ENCODE measurements at regions not wholly inside any gene's neighbourhood (a gene's known extent, or its start where the extent isn't known, plus 50 kb on each side); places are given as distances from the start of the nearest gene placed in this dataset.
A peak's percentile ranks its signal among the peaks of the same experiment; 100 is the strongest.

GRCh38 chr16:66014221-66014620 is 352.3 kb upstream of the CDH5 start:
- no peak for TF ChIP-seq EZH2 (IDR thresholded peaks at IDR 0.05; ENCODE audit: insufficient read depth, low read length)
- TF ChIP-seq, protein P1, sequence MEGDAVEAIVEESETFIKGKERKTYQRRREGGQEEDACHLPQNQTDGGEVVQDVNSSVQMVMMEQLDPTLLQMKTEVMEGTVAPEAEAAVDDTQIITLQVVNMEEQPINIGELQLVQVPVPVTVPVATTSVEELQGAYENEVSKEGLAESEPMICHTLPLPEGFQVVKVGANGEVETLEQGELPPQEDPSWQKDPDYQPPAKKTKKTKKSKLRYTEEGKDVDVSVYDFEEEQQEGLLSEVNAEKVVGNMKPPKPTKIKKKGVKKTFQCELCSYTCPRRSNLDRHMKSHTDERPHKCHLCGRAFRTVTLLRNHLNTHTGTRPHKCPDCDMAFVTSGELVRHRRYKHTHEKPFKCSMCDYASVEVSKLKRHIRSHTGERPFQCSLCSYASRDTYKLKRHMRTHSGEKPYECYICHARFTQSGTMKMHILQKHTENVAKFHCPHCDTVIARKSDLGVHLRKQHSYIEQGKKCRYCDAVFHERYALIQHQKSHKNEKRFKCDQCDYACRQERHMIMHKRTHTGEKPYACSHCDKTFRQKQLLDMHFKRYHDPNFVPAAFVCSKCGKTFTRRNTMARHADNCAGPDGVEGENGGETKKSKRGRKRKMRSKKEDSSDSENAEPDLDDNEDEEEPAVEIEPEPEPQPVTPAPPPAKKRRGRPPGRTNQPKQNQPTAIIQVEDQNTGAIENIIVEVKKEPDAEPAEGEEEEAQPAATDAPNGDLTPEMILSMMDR (IDR thresholded peaks at IDR 0.05; ENCODE audit: insufficient read depth, low read depth, low read length) = no peak
- peak overlapping the region; percentile 14 for H2AFZ ChIP-seq (ENCODE audit: low read depth, low read length)
- no peaks in the 10 kb centered on the region for H3K27me3 ChIP-seq (ENCODE audit: insufficient read depth, low read length)
- H3K4me2 ChIP-seq (ENCODE audit: low read length) = no peak overlapping the region
- no peaks in the 10 kb centered on the region for H3K9me3 ChIP-seq (ENCODE audit: insufficient read depth, low read depth, low read length)
- Mint-ChIP-seq H3K4me1 (ENCODE audit: low read depth, unreplicated experiment) (no peaks in the 10 kb centered on the region), H3K9me3 (ENCODE audit: unreplicated experiment) (peaks cover 6% of the 10 kb centered on the region), H3K36me3 (ENCODE audit: low read depth, unreplicated experiment) (peaks cover 4% of the 10 kb centered on the region), H3K27ac (ENCODE audit: unreplicated experiment) (no peak overlapping the region), H3K4me3 (ENCODE audit: unreplicated experiment) (no peak overlapping the region), H3K27me3 (ENCODE audit: low read depth, unreplicated experiment) (peaks cover 16% of the 10 kb centered on the region)
- FAIRE-seq (no peak), DNase-seq (ENCODE audit: low read depth) (no peak)
- H3K36me3 ChIP-seq (ENCODE audit: insufficient read depth, low read length) = no peaks in the 10 kb centered on the region
- no peak overlapping the region for H3K9ac ChIP-seq (ENCODE audit: low read length)
- H3K4me1 ChIP-seq (ENCODE audit: insufficient read depth, low read length) = no peaks in the 10 kb centered on the region
- H3K79me2 ChIP-seq (ENCODE audit: insufficient read depth, low read length) = no peaks in the 10 kb centered on the region
- no peaks in the 10 kb centered on the region for H4K20me1 ChIP-seq (ENCODE audit: insufficient read depth, low read length)
- H3K27ac ChIP-seq (ENCODE audit: low read depth, low read length) = no peak overlapping the region
- H3K4me3 ChIP-seq (ENCODE audit: insufficient read depth, low read depth, low read length) = no peak overlapping the region

DNA sequence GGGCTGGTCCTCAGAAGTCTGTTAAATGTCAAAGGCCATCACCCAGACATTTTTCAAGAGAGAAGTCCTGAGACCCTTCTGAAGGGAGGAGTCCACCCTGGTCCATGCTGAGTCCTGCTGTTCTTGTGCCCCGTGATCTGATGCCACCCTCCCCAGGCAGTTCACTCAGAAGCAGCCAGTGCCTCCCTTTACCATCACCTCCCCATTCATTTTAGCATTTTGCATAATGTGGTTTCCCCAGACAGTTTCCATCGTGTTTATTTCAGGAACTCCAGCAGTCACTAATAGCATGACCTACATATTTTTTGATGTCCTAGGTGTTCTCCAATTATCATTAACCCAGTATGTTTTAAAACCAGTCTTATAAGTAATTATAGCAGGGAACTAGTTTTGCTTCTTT is 353.0 kb upstream of the CDH5 start:
- Mint-ChIP-seq H3K36me3 (ENCODE audit: low read depth, unreplicated experiment) (peaks cover 4% of the 10 kb centered on the region), H3K4me3 (ENCODE audit: unreplicated experiment) (no peak overlapping the region), H3K4me1 (ENCODE audit: low read depth, unreplicated experiment) (no peaks in the 10 kb centered on the region), H3K27me3 (ENCODE audit: low read depth, unreplicated experiment) (peaks cover 16% of the 10 kb centered on the region), H3K27ac (ENCODE audit: unreplicated experiment) (no peak overlapping the region), H3K9me3 (ENCODE audit: unreplicated experiment) (peaks cover 6% of the 10 kb centered on the region)
- no peak overlapping the region for H2AFZ ChIP-seq (ENCODE audit: low read depth, low read length)
- no peaks in the 10 kb centered on the region for H3K4me1 ChIP-seq (ENCODE audit: insufficient read depth, low read length)
- FAIRE-seq (no peak), DNase-seq (ENCODE audit: low read depth) (no peak)
- H4K20me1 ChIP-seq (ENCODE audit: insufficient read depth, low read length) = no peaks in the 10 kb centered on the region
- no peak overlapping the region for H3K4me2 ChIP-seq (ENCODE audit: low read length)
- no peaks in the 10 kb centered on the region for H3K27me3 ChIP-seq (ENCODE audit: insufficient read depth, low read length)
- H3K79me2 ChIP-seq (ENCODE audit: insufficient read depth, low read length) = no peaks in the 10 kb centered on the region
- H3K9ac ChIP-seq (ENCODE audit: low read length) = no peak overlapping the region
- TF ChIP-seq, protein P1 (IDR thresholded peaks at IDR 0.05; ENCODE audit: insufficient read depth, low read depth, low read length) = no peak
- TF ChIP-seq EZH2 (IDR thresholded peaks at IDR 0.05; ENCODE audit: insufficient read depth, low read length) = no peak
- H3K27ac ChIP-seq (ENCODE audit: low read depth, low read length) = no peak overlapping the region
- no peaks in the 10 kb centered on the region for H3K36me3 ChIP-seq (ENCODE audit: insufficient read depth, low read length)
- H3K9me3 ChIP-seq (ENCODE audit: insufficient read depth, low read depth, low read length) = no peaks in the 10 kb centered on the region
- H3K4me3 ChIP-seq (ENCODE audit: insufficient read depth, low read depth, low read length) = no peak overlapping the region

- H2AFZ ChIP-seq (ENCODE audit: low read depth, low read length) = no peak overlapping the region
These were observed 358.4 kb upstream of the CDH5 start for GRCh38 chr16:66008136-66008535.

More at GRCh38 chr16:66008136-66008535, 358.4 kb upstream of the CDH5 start:
- Mint-ChIP-seq H3K27me3 (ENCODE audit: low read depth, unreplicated experiment) (peaks cover 19% of the 10 kb centered on the region), H3K27ac (ENCODE audit: unreplicated experiment) (peak overlapping the region; percentile 68), H3K4me1 (ENCODE audit: low read depth, unreplicated experiment) (peaks cover 8% of the 10 kb centered on the region), H3K4me3 (ENCODE audit: unreplicated experiment) (no peak overlapping the region), H3K9me3 (ENCODE audit: unreplicated experiment) (peaks cover 10% of the 10 kb centered on the region), H3K36me3 (ENCODE audit: low read depth, unreplicated experiment) (peaks cover 2% of the 10 kb centered on the region)
- H3K27me3 ChIP-seq (ENCODE audit: insufficient read depth, low read length) = no peaks in the 10 kb centered on the region
- no peak overlapping the region for H3K4me3 ChIP-seq (ENCODE audit: insufficient read depth, low read depth, low read length)
- no peaks in the 10 kb centered on the region for H3K9me3 ChIP-seq (ENCODE audit: insufficient read depth, low read depth, low read length)
- no peak for DNase-seq (ENCODE audit: low read depth)
- no peaks in the 10 kb centered on the region for H4K20me1 ChIP-seq (ENCODE audit: insufficient read depth, low read length)
- H3K4me2 ChIP-seq (ENCODE audit: low read length) = peak overlapping the region; percentile 65
- peaks cover 15% of the 10 kb centered on the region for H3K4me1 ChIP-seq (ENCODE audit: insufficient read depth, low read length)
- no peak for FAIRE-seq
- H3K27ac ChIP-seq (ENCODE audit: low read depth, low read length) = no peak overlapping the region
- TF ChIP-seq, protein P1 (IDR thresholded peaks at IDR 0.05; ENCODE audit: insufficient read depth, low read depth, low read length) = no peak
- TF ChIP-seq EZH2 (IDR thresholded peaks at IDR 0.05; ENCODE audit: insufficient read depth, low read length) = no peak
- H3K36me3 ChIP-seq (ENCODE audit: insufficient read depth, low read length) = no peaks in the 10 kb centered on the region
- peak overlapping the region; percentile 40 for H3K9ac ChIP-seq (ENCODE audit: low read length)
- H3K79me2 ChIP-seq (ENCODE audit: insufficient read depth, low read length) = no peaks in the 10 kb centered on the region
